Mesenchymal stem cell (in vitro differentiated cells and primary cell): ENCODE measurements at regions not wholly inside any gene's neighbourhood (a gene's known extent, or its start where the extent isn't known, plus 50 kb on each side); places are given as distances from the start of the nearest gene placed in this dataset.

Experiments
- DNase-seq: peaks from one replicate; pipeline ENCODE4 v3.0.0-alpha.2; 2013
- H2AFZ ChIP-seq: one replicate; pipeline ENCODE4 v1.6.1; 2013; ENCODE audit warnings: low read depth, mild to moderate bottlenecking, control low read depth, inconsistent platforms, low read length, moderate library complexity
- H2AK5ac ChIP-seq: 2 replicates; pipeline ENCODE4 v1.6.1; 2013; ENCODE audit warnings: low read length, moderate library complexity, mild to moderate bottlenecking, inconsistent platforms; ENCODE audit not compliant: severe bottlenecking
- H2BK120ac ChIP-seq: one replicate; pipeline ENCODE4 v1.6.1; 2013; ENCODE audit warnings: low read depth, mild to moderate bottlenecking, inconsistent platforms, low read length, moderate library complexity
- H2BK12ac ChIP-seq, 2 experiments: one replicate each; pipeline ENCODE4 v1.6.1; 2013; ENCODE audit warnings: inconsistent platforms in 2 of 2, low read length in 2 of 2, mild to moderate bottlenecking in 2 of 2, moderate library complexity in 2 of 2, control low read depth in 1 of 2
- H2BK15ac ChIP-seq: one replicate; pipeline ENCODE4 v1.6.1; 2013; ENCODE audit warnings: mild to moderate bottlenecking, low read depth, inconsistent platforms; ENCODE audit not compliant: poor library complexity, severe bottlenecking
- H2BK5ac ChIP-seq: 2 replicates; pipeline ENCODE4 v1.6.1; 2013; ENCODE audit warnings: low read depth, mild to moderate bottlenecking, low read length, control low read depth, inconsistent platforms; ENCODE audit not compliant: poor library complexity, severe bottlenecking
- H3K14ac ChIP-seq, 2 experiments: one replicate each; pipeline ENCODE4 v1.6.1; 2013; ENCODE audit warnings: inconsistent platforms in 2 of 2, low read length in 2 of 2, control low read depth in 1 of 2, mild to moderate bottlenecking in 1 of 2, moderate library complexity in 1 of 2
- H3K18ac ChIP-seq, 2 experiments: one replicate each; pipeline ENCODE4 v1.6.1; 2013; ENCODE audit warnings: inconsistent platforms in 2 of 2, low read length in 2 of 2, control low read depth in 1 of 2, low read depth in 1 of 2, mild to moderate bottlenecking in 1 of 2
- H3K23ac ChIP-seq, 2 experiments: one replicate each; pipeline ENCODE4 v1.6.1; 2013; ENCODE audit warnings: inconsistent platforms in 2 of 2, low read length in 2 of 2, mild to moderate bottlenecking in 2 of 2, moderate library complexity in 2 of 2, control low read depth in 1 of 2
- H3K27ac ChIP-seq: 2 replicates; pipeline ENCODE4 v1.5.1; 2013; ENCODE audit warnings: mild to moderate bottlenecking, moderate library complexity, low read length, control low read depth, inconsistent platforms; ENCODE audit not compliant: poor library complexity, severe bottlenecking
- H3K27me3 ChIP-seq, 2 experiments: 2 replicates each; pipeline versions ENCODE4 v1.6.1 to v1.7.0; 2013; ENCODE audit warnings: low read length in 2 of 2, mild to moderate bottlenecking in 2 of 2, moderate library complexity in 2 of 2, control low read depth in 1 of 2, inconsistent platforms in 1 of 2; ENCODE audit not compliant: control insufficient read depth in 1 of 2, insufficient read depth in 1 of 2
- H3K36me3 ChIP-seq, 2 experiments: 2 replicates each; pipeline versions ENCODE4 v1.6.1 to v1.7.0; 2013; ENCODE audit warnings: low read length in 2 of 2, control low read depth in 1 of 2, inconsistent platforms in 1 of 2, low read depth in 1 of 2, mild to moderate bottlenecking in 1 of 2; ENCODE audit not compliant: insufficient read depth in 2 of 2, control insufficient read depth in 1 of 2
- H3K4ac ChIP-seq, 2 experiments: one replicate each; pipeline ENCODE4 v1.6.1; 2013; ENCODE audit warnings: inconsistent platforms in 2 of 2, low read length in 2 of 2, mild to moderate bottlenecking in 2 of 2, moderate library complexity in 2 of 2, control low read depth in 1 of 2, low read depth in 1 of 2
- H3K4me1 ChIP-seq: 2 replicates; pipeline ENCODE4 v1.6.1; 2013; ENCODE audit warnings: low read depth, low read length, control low read depth; ENCODE audit not compliant: control insufficient read depth, insufficient read depth
- H3K4me2 ChIP-seq: 2 replicates; pipeline ENCODE4 v1.6.1; 2013; ENCODE audit warnings: low read length, mild to moderate bottlenecking, inconsistent platforms; ENCODE audit not compliant: poor library complexity, severe bottlenecking
- H3K4me3 ChIP-seq, 2 experiments: 2 replicates each; pipeline versions ENCODE4 v1.5.1 to v1.7.0; 2013; ENCODE audit warnings: low read length in 2 of 2, mild to moderate bottlenecking in 2 of 2, control low read depth in 1 of 2, low read depth in 1 of 2; ENCODE audit not compliant: insufficient read depth in 1 of 2
- H3K79me1 ChIP-seq: replicated peaks from 2 replicates; pipeline ENCODE4 v1.6.1; 2013; ENCODE audit warnings: mild to moderate bottlenecking, control low read depth, low read length, inconsistent platforms; ENCODE audit not compliant: poor library complexity, severe bottlenecking
- H3K9ac ChIP-seq: 2 replicates; pipeline ENCODE4 v1.7.0; 2013; ENCODE audit warnings: mild to moderate bottlenecking, low read length, moderate library complexity
- H3K9me3 ChIP-seq: 2 replicates; pipeline ENCODE4 v1.7.0; 2013; ENCODE audit warnings: mild to moderate bottlenecking, low read length; ENCODE audit not compliant: control insufficient read depth
- H4K8ac ChIP-seq: one replicate; pipeline ENCODE4 v1.6.1; 2013; ENCODE audit warnings: inconsistent platforms, mild to moderate bottlenecking, low read length, moderate library complexity
- H4K91ac ChIP-seq: one replicate; pipeline ENCODE4 v1.6.1; 2013; ENCODE audit warnings: mild to moderate bottlenecking, low read length, inconsistent platforms
- WGBS: methylation state at CpG from one replicate; pipeline ENCODE4 v1.1.7; 2013; ENCODE audit warnings: mixed read lengths; 5-methylcytosine and 5-hydroxymethylcytosine counted together

DNA sequence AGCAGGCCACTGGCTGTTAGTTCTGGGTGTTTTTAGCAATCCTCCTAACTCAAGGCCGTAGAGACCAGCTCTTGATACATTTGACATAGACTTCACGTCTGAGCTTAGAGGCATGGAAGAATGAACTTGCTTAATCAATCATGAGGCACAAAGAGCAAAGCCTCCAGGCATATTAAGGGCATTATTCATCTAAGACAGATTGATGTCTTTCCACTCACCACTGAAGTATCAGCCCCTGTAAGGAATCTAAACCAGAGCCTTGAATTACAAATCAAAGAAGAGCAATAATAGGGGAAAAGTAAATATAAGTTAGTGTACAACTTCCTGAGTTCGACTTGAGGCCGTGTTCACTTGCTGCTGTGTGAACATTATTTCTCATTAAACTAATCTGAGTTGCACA lies 1470.7 kb downstream of the AACS start:
- Histone ChIP-seq H3K27ac (no peak overlapping the region), H2BK5ac (no peak overlapping the region), H3K27me3 (no peaks in the 10 kb centered on the region), H2BK120ac (no peak overlapping the region), H3K23ac (no peak overlapping the region), H3K14ac (no peak overlapping the region), H2AFZ (peak overlapping the region; percentile 19), H2BK12ac (no peak overlapping the region), H3K4ac (no peak overlapping the region), H2BK15ac (no peak overlapping the region), H2AK5ac (no peak overlapping the region), H3K4me1 (no peaks in the 10 kb centered on the region), H3K36me3 (no peaks in the 10 kb centered on the region), H4K8ac (no peak overlapping the region), H3K4me3 (no peak overlapping the region), H3K9ac (no peak overlapping the region), H3K18ac (no peak overlapping the region), H3K9me3 (peaks cover 2% of the 10 kb centered on the region), H3K4me2 (no peak overlapping the region), H3K79me1 (no peaks in the 10 kb centered on the region), H4K91ac (no peak overlapping the region)
- 67% methylated on average over 4 of the region's 4 CpGs for WGBS
- DNase-seq: no peak

- H2AFZ ChIP-seq: no peak overlapping the region
- H2BK5ac ChIP-seq: no peak overlapping the region
- WGBS: 66% methylated on average over 3 of the region's 3 CpGs
- no peak overlapping the region for H2AK5ac ChIP-seq
- H3K4me3 ChIP-seq: no peak overlapping the region
- no peak overlapping the region for H4K8ac ChIP-seq
- H3K14ac ChIP-seq: no peak overlapping the region
- H2BK12ac ChIP-seq: no peak overlapping the region
- no peak overlapping the region for H4K91ac ChIP-seq
- peaks cover 2% of the 10 kb centered on the region for H3K9me3 ChIP-seq
- H3K9ac ChIP-seq: no peak overlapping the region
- no peaks in the 10 kb centered on the region for H3K27me3 ChIP-seq
- no peak overlapping the region for H3K23ac ChIP-seq
- H3K4me1 ChIP-seq: no peaks in the 10 kb centered on the region
- no peak overlapping the region for H3K18ac ChIP-seq
- no peak overlapping the region for H3K27ac ChIP-seq
- H3K4me2 ChIP-seq: no peak overlapping the region
- no peak overlapping the region for H2BK120ac ChIP-seq
- H3K79me1 ChIP-seq: no peaks in the 10 kb centered on the region
- no peak overlapping the region for H3K4ac ChIP-seq
- no peak overlapping the region for H2BK15ac ChIP-seq
- H3K36me3 ChIP-seq: no peaks in the 10 kb centered on the region
- DNase-seq: no peak
Observed at GRCh38 chr12:126537961-126538530, 1472.8 kb downstream of the AACS start.

GRCh38 chr12:126538888-126539287 lies 1473.7 kb downstream of the AACS start:
- Histone ChIP-seq H2AFZ (no peak overlapping the region), H3K23ac (no peak overlapping the region), H3K79me1 (no peaks in the 10 kb centered on the region), H3K4me1 (no peaks in the 10 kb centered on the region), H3K4ac (no peak overlapping the region), H3K4me3 (no peak overlapping the region), H3K4me2 (no peak overlapping the region), H2BK120ac (no peak overlapping the region), H3K36me3 (no peaks in the 10 kb centered on the region), H2AK5ac (no peak overlapping the region), H3K18ac (no peak overlapping the region), H4K91ac (no peak overlapping the region), H3K14ac (no peak overlapping the region), H4K8ac (no peak overlapping the region), H2BK15ac (no peak overlapping the region), H2BK5ac (no peak overlapping the region), H3K9ac (no peak overlapping the region), H3K9me3 (peaks cover 2% of the 10 kb centered on the region), H3K27me3 (no peaks in the 10 kb centered on the region), H3K27ac (no peak overlapping the region), H2BK12ac (no peak overlapping the region)
- DNase-seq: no peak
- WGBS: 45% methylated on average over 1 of the region's 2 CpGs

DNA sequence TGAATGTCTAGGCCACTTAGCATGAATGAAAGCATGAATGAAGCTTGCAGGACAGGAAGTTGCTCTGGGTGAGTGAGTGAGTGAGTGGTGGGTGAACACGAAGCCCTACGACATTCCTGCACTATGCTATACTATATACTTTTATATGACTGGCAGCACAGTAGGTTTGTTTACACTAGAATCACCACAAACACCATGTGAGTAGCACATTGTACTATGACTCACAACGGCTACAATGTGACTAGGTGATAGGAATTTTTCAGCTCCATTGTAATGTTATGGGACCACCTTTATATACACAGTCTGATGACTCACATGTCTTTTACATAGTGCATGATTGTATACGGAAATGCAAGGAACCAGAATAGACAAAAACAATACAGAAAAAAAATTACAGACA lies 1480.2 kb downstream of the AACS start:
- H3K36me3 ChIP-seq: no peaks in the 10 kb centered on the region
- no peak overlapping the region for H3K4ac ChIP-seq
- H2AK5ac ChIP-seq: no peak overlapping the region
- H3K14ac ChIP-seq: no peak overlapping the region
- no peak overlapping the region for H3K18ac ChIP-seq
- no peak overlapping the region for H3K23ac ChIP-seq
- no peak overlapping the region for H2AFZ ChIP-seq
- H4K91ac ChIP-seq: no peak overlapping the region
- H3K4me3 ChIP-seq: no peak overlapping the region
- no peak overlapping the region for H2BK5ac ChIP-seq
- H3K4me1 ChIP-seq: no peaks in the 10 kb centered on the region
- H3K27ac ChIP-seq: no peak overlapping the region
- H3K4me2 ChIP-seq: no peak overlapping the region
- no CpG with 5 or more reads among the region's 4 CpGs for WGBS
- no peaks in the 10 kb centered on the region for H3K27me3 ChIP-seq
- H2BK120ac ChIP-seq: no peak overlapping the region
- peak; percentile 0 for DNase-seq
- H2BK15ac ChIP-seq: no peak overlapping the region
- H3K79me1 ChIP-seq: no peaks in the 10 kb centered on the region
- H4K8ac ChIP-seq: no peak overlapping the region
- H2BK12ac ChIP-seq: no peak overlapping the region
- H3K9ac ChIP-seq: no peak overlapping the region
- H3K9me3 ChIP-seq: no peaks in the 10 kb centered on the region
